Activated naive CD4-positive, alpha-beta T cell treated with anti-CD3 and anti-CD28 coated beads, Interleukin-2, amount 50 U/mL, for 72 hours (primary cell): ENCODE measurements at regions not wholly inside any gene's neighbourhood (a gene's known extent, or its start where the extent isn't known, plus 50 kb on each side); places are given as distances from the start of the nearest gene placed in this dataset.

ENCODE experiments used
- ATAC-seq, 2 donors: fragments of 150-1000 bp; cut with Tn5 transposase; 2 replicates each; pipeline ENCODE4 v1.10.0; 2021; ENCODE audit warnings: mild to moderate bottlenecking in 2 of 2, moderate library complexity in 2 of 2
- DNase-seq, 2 donors: peaks; one replicate each; pipeline ENCODE4 v3.0.0; 2021 to 2022; ENCODE audit warnings: low spot score in 2 of 2
- H3K27ac Mint-ChIP-seq, 2 donors: one replicate each; pipeline ENCODE4 v1.8.0; 2022; ENCODE audit warnings: mild to moderate bottlenecking in 2 of 2, mixed read lengths in 2 of 2
- H3K36me3 Mint-ChIP-seq, 2 donors: one replicate each; pipeline ENCODE4 v1.8.0; 2022; ENCODE audit warnings: mixed read lengths in 2 of 2
- H3K9me3 Mint-ChIP-seq, 2 donors: one replicate each; pipeline ENCODE4 v1.8.0; 2022; ENCODE audit warnings: mixed read lengths in 2 of 2

- Mint-ChIP-seq H3K27ac (no peak overlapping the region), H3K9me3 (peaks cover 13 to 15% of the 10 kb centered on the region in 2 donors), H3K36me3 (no peaks in the 10 kb centered on the region)
- no peak for ATAC-seq
- DNase-seq = no peak
These were observed 137.8 kb upstream of the CNTNAP2 start for GRCh38 chr7:145978769-145979168.

DNA sequence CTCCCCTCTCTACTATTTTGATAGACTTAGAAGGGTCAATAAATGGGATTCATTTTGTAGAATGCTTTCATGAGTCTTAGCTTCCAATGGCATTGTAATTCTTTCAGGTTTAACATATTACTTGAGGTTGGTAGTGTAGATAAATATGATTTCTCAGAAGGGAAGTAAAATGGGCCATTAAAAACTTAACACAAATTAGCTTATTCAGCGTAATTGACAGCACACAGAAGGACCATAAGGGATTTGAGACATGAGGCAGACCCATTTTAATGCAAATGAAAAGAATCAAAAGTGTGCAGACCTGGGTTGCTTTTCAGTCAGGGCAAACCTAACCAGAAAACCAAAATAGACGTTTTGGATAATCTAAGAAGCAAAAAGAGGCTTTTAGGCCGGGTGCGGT lies 156.6 kb upstream of the CNTNAP2 start:
- DNase-seq (no peak), ATAC-seq (no peak)
- Mint-ChIP-seq H3K27ac (no peak overlapping the region), H3K36me3 (no peaks in the 10 kb centered on the region), H3K9me3 (peaks cover 2 to 14% of the 10 kb centered on the region in 2 donors)

- peaks cover 0 to 6% of the 10 kb centered on the region in 2 donors for H3K9me3 Mint-ChIP-seq
- DNase-seq (no peak), ATAC-seq (no peak)
- H3K36me3 Mint-ChIP-seq = no peaks in the 10 kb centered on the region
- H3K27ac Mint-ChIP-seq = no peak overlapping the region
These were observed 159.3 kb upstream of the CNTNAP2 start for GRCh38 chr7:145957160-145957890.

DNA sequence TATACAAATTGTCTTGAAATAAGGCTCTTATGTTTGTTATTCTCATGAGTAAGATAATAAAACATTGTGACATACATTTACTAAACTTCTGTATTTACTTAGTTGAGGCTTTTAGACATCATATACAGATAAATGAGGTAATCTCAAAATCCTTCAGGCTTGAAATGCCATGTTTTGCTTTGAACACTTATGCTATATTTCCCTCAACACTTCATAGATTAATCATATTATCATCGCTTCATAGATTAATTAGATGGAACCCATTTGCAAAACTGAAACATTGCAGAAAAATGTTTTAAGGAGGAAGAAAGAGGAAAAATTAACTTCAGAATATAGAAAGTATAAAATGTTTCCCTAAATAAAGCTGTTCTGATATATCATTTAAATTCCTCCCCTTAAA lies 165.0 kb upstream of the CNTNAP2 start:
- no peak overlapping the region for H3K27ac Mint-ChIP-seq
- ATAC-seq = no peak

DNA sequence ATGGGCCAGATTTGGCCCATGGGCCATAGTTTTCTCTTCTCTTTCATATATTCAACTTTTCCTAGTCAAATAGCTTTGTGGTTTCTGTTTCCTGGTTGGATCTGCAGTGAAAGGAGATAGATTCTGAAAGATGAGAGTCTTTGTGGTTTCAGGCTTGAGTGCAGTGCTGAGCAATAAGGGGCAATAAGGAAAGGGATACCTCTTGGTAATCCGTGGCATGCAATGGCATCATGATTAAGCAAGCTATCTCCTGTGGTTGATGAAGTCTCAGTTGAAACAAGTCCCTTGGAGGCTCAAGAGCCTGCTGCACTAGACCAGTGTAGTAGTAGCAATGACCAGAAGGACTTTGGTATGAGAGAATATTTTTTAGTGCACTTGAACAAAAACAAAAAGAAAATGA lies 187.7 kb upstream of the CNTNAP2 start:
- peaks cover 7 to 31% of the 10 kb centered on the region in 2 donors for H3K9me3 Mint-ChIP-seq
- H3K36me3 Mint-ChIP-seq = peaks cover 0 to 9% of the 10 kb centered on the region in 2 donors
- H3K27ac Mint-ChIP-seq = no peak overlapping the region
- no peak for DNase-seq
- no peak for ATAC-seq

More for the DNA sequence above, 165.0 kb upstream of the CNTNAP2 start:
- Mint-ChIP-seq H3K9me3 (peaks cover 9% of the 10 kb centered on the region in 2 donors), H3K36me3 (no peaks in the 10 kb centered on the region)
- DNase-seq = no peak

DNA sequence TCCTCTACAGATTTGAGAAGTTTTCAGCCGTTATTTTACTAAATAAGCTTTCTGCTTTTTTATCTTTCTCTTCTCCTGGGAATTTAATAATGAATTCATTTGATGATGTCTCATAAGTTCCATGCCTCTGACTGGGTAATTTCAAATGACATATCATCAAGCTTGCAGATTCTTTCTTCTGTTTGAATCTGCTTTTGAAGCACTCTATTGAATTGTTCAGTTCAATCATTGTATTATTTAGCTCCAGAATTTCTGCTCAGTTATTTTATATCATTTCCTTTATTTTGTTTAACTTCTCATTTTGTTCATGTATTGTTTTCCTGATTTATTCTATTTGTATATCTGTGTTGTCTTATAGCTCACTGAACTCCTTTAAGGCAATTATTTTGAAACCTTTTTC lies 196.9 kb upstream of the CNTNAP2 start:
- no peak overlapping the region for H3K27ac Mint-ChIP-seq
- ATAC-seq = no peak
- peaks cover 0 to 8% of the 10 kb centered on the region in 2 donors for H3K36me3 Mint-ChIP-seq
- peaks cover 20 to 36% of the 10 kb centered on the region in 2 donors for H3K9me3 Mint-ChIP-seq
- DNase-seq = no peak

DNA sequence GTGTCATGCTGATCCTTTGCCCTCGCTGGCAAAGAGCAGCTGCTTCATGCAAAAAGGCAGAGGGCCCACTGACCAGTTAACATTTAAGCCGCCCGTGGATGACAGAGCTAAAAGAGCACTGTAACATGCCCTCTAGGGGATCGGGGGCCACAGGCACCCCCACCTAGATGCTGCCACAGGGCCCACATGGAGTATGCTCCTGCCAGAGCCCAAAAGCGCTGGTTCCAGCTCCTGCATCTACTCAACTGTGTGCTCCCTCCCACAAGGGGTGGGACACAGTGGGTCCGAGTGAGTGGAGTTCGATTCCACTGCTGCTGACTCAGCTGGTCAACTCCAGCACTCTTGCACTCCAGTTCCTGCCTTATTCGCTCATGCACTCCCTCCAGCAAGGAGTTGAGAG lies 199.8 kb upstream of the CNTNAP2 start:
- DNase-seq (no peak), ATAC-seq (no peak)
- Mint-ChIP-seq H3K9me3 (peaks cover 20 to 30% of the 10 kb centered on the region in 2 donors), H3K27ac (no peak overlapping the region), H3K36me3 (peaks cover 0 to 8% of the 10 kb centered on the region in 2 donors)

- Mint-ChIP-seq H3K36me3 (peaks cover 0 to 8% of the 10 kb centered on the region in 2 donors), H3K27ac (no peak overlapping the region), H3K9me3 (peaks cover 20 to 24% of the 10 kb centered on the region in 2 donors)
- no peak for DNase-seq
- no peak for ATAC-seq
These were observed 200.9 kb upstream of the CNTNAP2 start for GRCh38 chr7:145915679-145916078.

DNA sequence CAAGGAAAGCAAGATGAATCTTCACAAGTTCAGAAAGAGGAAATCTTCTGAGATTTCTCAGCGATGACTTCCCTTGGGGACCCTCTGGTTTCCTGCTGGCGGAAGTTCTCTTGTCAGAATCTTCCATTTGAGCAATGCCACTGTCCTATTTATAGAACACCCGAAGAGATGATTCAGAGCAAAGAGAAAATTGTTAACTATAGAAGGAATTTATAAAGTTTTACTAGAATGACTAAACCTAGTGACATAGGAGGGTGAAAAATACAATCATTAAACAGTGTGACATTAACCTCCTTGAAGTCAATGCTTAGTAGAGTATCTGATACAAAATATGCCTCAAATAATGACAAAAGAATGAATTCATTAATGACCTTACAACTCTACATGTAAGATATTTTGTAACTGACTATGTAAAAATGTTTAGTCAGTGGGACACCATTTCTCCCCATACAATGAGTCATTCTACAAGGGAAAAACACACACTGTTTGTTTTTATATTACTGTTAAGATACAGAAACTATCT lies 206.5 kb upstream of the CNTNAP2 start:
- Mint-ChIP-seq H3K27ac (no peak overlapping the region), H3K36me3 (no peaks in the 10 kb centered on the region), H3K9me3 (peaks cover 3 to 7% of the 10 kb centered on the region in 2 donors)
- DNase-seq (no peak), ATAC-seq (no peak)

- peaks cover 7 to 16% of the 10 kb centered on the region in 2 donors for H3K9me3 Mint-ChIP-seq
- DNase-seq (no peak), ATAC-seq (no peak)
- H3K27ac Mint-ChIP-seq = no peak overlapping the region
- H3K36me3 Mint-ChIP-seq = no peaks in the 10 kb centered on the region
These were observed 212.9 kb upstream of the CNTNAP2 start for GRCh38 chr7:145903658-145904057.

DNA sequence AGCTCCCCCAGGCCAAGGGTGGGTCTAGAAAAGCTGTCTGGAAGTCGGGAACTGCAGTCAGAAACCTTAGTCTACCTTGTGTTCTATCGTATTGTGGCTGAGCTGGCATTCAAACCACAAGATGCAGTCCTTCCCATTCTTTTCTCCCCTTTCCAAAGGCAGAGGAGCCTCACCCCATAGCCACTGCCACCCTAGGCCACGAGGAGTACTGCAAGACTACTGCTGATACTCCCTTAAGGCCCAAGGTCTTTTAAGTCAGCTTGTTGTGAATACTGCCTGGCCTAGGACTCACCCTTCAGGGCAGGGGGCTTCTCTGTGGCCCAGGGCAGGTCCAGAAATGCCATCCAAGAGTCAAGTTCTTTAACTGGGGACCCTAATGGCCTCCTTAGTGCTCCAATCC lies 214.5 kb upstream of the CNTNAP2 start:
- ATAC-seq = no peak
- peaks cover 16 to 25% of the 10 kb centered on the region in 2 donors for H3K9me3 Mint-ChIP-seq
- no peaks in the 10 kb centered on the region for H3K36me3 Mint-ChIP-seq
- no peak overlapping the region for H3K27ac Mint-ChIP-seq
- DNase-seq = no peak

- no peak for ATAC-seq
- no peaks in the 10 kb centered on the region for H3K36me3 Mint-ChIP-seq
- H3K9me3 Mint-ChIP-seq = peaks cover 14 to 31% of the 10 kb centered on the region in 2 donors
These were observed 216.7 kb upstream of the CNTNAP2 start for GRCh38 chr7:145899938-145900337.

GRCh38 chr7:145893925-145894535 lies 222.6 kb upstream of the CNTNAP2 start:
- DNase-seq (no peak), ATAC-seq (no peak)
- H3K9me3 Mint-ChIP-seq = peaks cover 20 to 25% of the 10 kb centered on the region in 2 donors
- no peak overlapping the region for H3K27ac Mint-ChIP-seq
- no peaks in the 10 kb centered on the region for H3K36me3 Mint-ChIP-seq

More at GRCh38 chr7:145899938-145900337, 216.7 kb upstream of the CNTNAP2 start:
- DNase-seq = no peak
- H3K27ac Mint-ChIP-seq = no peak overlapping the region

GRCh38 chr7:145884716-145885514 lies 231.7 kb upstream of the CNTNAP2 start:
- H3K9me3 Mint-ChIP-seq = peaks cover 3 to 14% of the 10 kb centered on the region in 2 donors
- H3K36me3 Mint-ChIP-seq = no peaks in the 10 kb centered on the region
- ATAC-seq (no peak), DNase-seq (no peak)
- H3K27ac Mint-ChIP-seq = no peak overlapping the region

- no peak overlapping the region for H3K27ac Mint-ChIP-seq
- ATAC-seq = no peak
- H3K9me3 Mint-ChIP-seq = peaks cover 15 to 17% of the 10 kb centered on the region in 2 donors
These were observed 240.2 kb upstream of the CNTNAP2 start for GRCh38 chr7:145876376-145876775.

GRCh38 chr7:145875267-145875666 lies 241.3 kb upstream of the CNTNAP2 start:
- no peaks in the 10 kb centered on the region for H3K36me3 Mint-ChIP-seq
- no peak for ATAC-seq
- no peak overlapping the region for H3K27ac Mint-ChIP-seq
- peaks cover 11 to 15% of the 10 kb centered on the region in 2 donors for H3K9me3 Mint-ChIP-seq
- DNase-seq = no peak

More at GRCh38 chr7:145876376-145876775, 240.2 kb upstream of the CNTNAP2 start:
- H3K36me3 Mint-ChIP-seq = no peaks in the 10 kb centered on the region
- DNase-seq = no peak

DNA sequence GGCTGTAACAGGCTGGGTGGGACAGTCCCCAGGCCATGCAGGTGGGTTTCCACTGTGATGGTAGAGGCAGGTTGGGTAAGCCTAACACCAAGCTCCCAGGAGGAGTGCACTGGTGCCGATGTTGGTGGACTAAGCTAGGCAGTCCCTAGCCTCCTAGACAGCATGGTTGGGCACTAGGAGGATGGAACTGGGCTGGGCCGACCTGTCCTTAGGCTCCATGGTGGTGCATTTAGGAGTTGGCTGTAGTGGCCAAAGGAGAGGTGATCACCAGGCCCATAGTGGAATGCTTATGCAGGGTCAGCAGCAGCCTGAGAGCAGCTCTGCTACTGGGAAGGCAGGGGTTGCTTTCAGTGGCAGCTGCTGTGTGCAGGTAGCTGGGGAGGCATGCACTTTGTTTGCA lies 247.7 kb upstream of the CNTNAP2 start:
- Mint-ChIP-seq H3K36me3 (peaks cover 0 to 16% of the 10 kb centered on the region in 2 donors), H3K9me3 (peaks cover 27 to 39% of the 10 kb centered on the region in 2 donors), H3K27ac (no peak overlapping the region)
- ATAC-seq (no peak), DNase-seq (no peak)
